ENCODE measurements at regions not wholly inside any gene's neighbourhood (a gene's known extent, or its start where the extent isn't known, plus 50 kb on each side); places are given as distances from the start of the nearest gene placed in this dataset.
"Not testable (repeated sequence)": the region's sequence is repeated elsewhere in the genome, so short reads cannot be mapped to it uniquely, and the experiment has no call there.

GRCh38 chr11:82458147-82458546, 275.5 kb downstream of the FAM181B start:
- no peak for TF ChIP-seq CTCF (IDR thresholded peaks at IDR 0.05; ENCODE audit: insufficient read depth, missing control alignments)
- no peak for FAIRE-seq

GRCh38 chr11:82450996-82451395, 282.7 kb downstream of the FAM181B start:
- no peak for TF ChIP-seq CTCF (IDR thresholded peaks at IDR 0.05; ENCODE audit: insufficient read depth, missing control alignments)
- DNase-seq (ENCODE audit: insufficient read length, low spot score) = no peak
- no peak for FAIRE-seq

More at GRCh38 chr11:82458147-82458546, 275.5 kb downstream of the FAM181B start:
- no peak for DNase-seq (ENCODE audit: insufficient read length, low spot score)

- no peak for TF ChIP-seq CTCF (IDR thresholded peaks at IDR 0.05; ENCODE audit: insufficient read depth, missing control alignments)
- FAIRE-seq (no peak), DNase-seq (ENCODE audit: insufficient read length, low spot score) (no peak)
Measured at GRCh38 chr11:82406611-82407010, 327.1 kb downstream of the FAM181B start.

GRCh38 chr11:82405421-82405820, 328.2 kb downstream of the FAM181B start:
- TF ChIP-seq CTCF (IDR thresholded peaks at IDR 0.05; ENCODE audit: insufficient read depth, missing control alignments) = no peak
- no peak for FAIRE-seq
- no peak for DNase-seq (ENCODE audit: insufficient read length, low spot score)

GRCh38 chr11:82404981-82405380, 328.7 kb downstream of the FAM181B start:
- no peak for TF ChIP-seq CTCF (IDR thresholded peaks at IDR 0.05; ENCODE audit: insufficient read depth, missing control alignments)
- DNase-seq (ENCODE audit: insufficient read length, low spot score) (no peak), FAIRE-seq (no peak)

- no peak for DNase-seq (ENCODE audit: insufficient read length, low spot score)
- no peak for FAIRE-seq
- no peak for TF ChIP-seq CTCF (IDR thresholded peaks at IDR 0.05; ENCODE audit: insufficient read depth, missing control alignments)
Measured at GRCh38 chr11:82403640-82404305, 329.9 kb downstream of the FAM181B start.

- FAIRE-seq (no peak), DNase-seq (ENCODE audit: insufficient read length, low spot score) (no peak)
- no peak for TF ChIP-seq CTCF (IDR thresholded peaks at IDR 0.05; ENCODE audit: insufficient read depth, missing control alignments)
Measured at GRCh38 chr11:82398300-82398815, 335.3 kb downstream of the FAM181B start.

GRCh38 chr11:82396639-82397038, 337.0 kb downstream of the FAM181B start:
- FAIRE-seq; DNase-seq (ENCODE audit: insufficient read length, low spot score): not testable (repeated sequence)
